CD14-positive monocyte (primary cell): ENCODE measurements at regions not wholly inside any gene's neighbourhood (a gene's known extent, or its start where the extent isn't known, plus 50 kb on each side); places are given as distances from the start of the nearest gene placed in this dataset.

Source experiments
- DNase-seq, 3 donors: peaks; one replicate each; pipeline ENCODE4 v3.0.0-alpha.2; 2011 to 2022
- H2AFZ ChIP-seq: 2 replicates; pipeline ENCODE4 v1.6.0; 2012; ENCODE audit warnings: mild to moderate bottlenecking, low read depth, low read length, inconsistent platforms; ENCODE audit not compliant: insufficient read depth, poor library complexity, severe bottlenecking
- H3K27ac ChIP-seq, 2 donors: 1 replicate in 1 of 2; 2 replicates in 1 of 2; pipeline ENCODE4 v1.5.1; 2012 to 2013; ENCODE audit warnings: low read length in 2 of 2, control low read depth in 1 of 2, inconsistent platforms in 1 of 2, low read depth in 1 of 2, mild to moderate bottlenecking in 1 of 2
- H3K27me3 ChIP-seq, 2 donors: one replicate each; pipeline versions ENCODE4 v1.6.0 to v1.6.1; 2011 to 2013; ENCODE audit warnings: low read length in 2 of 2; ENCODE audit not compliant: control insufficient read depth in 2 of 2, insufficient read depth in 2 of 2
- H3K36me3 ChIP-seq, 2 donors: replicated peaks in 1 of 2; 1 replicate in 1 of 2; 2 replicates in 1 of 2; pipeline versions ENCODE4 v1.5.1 to v1.6.1; 2012 to 2013; ENCODE audit warnings: low read length in 2 of 2, control low read depth in 1 of 2, inconsistent platforms in 1 of 2, mild to moderate bottlenecking in 1 of 2; ENCODE audit not compliant: insufficient read depth in 2 of 2, control insufficient read depth in 1 of 2
- H3K4me1 ChIP-seq, 2 donors: 1 replicate in 1 of 2; 2 replicates in 1 of 2; pipeline versions ENCODE4 v1.5.1 to v1.6.1; 2012 to 2013; ENCODE audit warnings: low read length in 2 of 2, control low read depth in 1 of 2, inconsistent platforms in 1 of 2, mild to moderate bottlenecking in 1 of 2, moderate library complexity in 1 of 2; ENCODE audit not compliant: insufficient read depth in 2 of 2, control insufficient read depth in 1 of 2
- H3K4me2 ChIP-seq: replicated peaks from 2 replicates; pipeline ENCODE3; 2012; ENCODE audit warnings: low read length, moderate library complexity, mild to moderate bottlenecking; ENCODE audit not compliant: poor library complexity, severe bottlenecking; ENCODE audit errors: extremely low read depth
- H3K4me3 ChIP-seq, 3 experiments: fragments of 200-600 bp in 1 of 3; sonication (generic) in 1 of 3; replicated peaks in 1 of 3; 1 replicate in 2 of 3; 2 replicates in 1 of 3; pipeline ENCODE4 v1.5.1; 2011 to 2013; ENCODE audit warnings: low read length in 3 of 3, mild to moderate bottlenecking in 3 of 3, control low read depth in 2 of 3, low read depth in 2 of 3, inconsistent platforms in 1 of 3, moderate library complexity in 1 of 3
- H3K79me2 ChIP-seq: 2 replicates; pipeline ENCODE4 v1.6.0; 2012; ENCODE audit warnings: mild to moderate bottlenecking, control low read depth, inconsistent platforms, low read length, moderate library complexity; ENCODE audit not compliant: insufficient read depth
- H3K9ac ChIP-seq: 2 replicates; pipeline ENCODE4 v1.6.0; 2017; ENCODE audit warnings: low read length, mild to moderate bottlenecking; ENCODE audit not compliant: insufficient read depth, poor library complexity, severe bottlenecking
- H3K9me3 ChIP-seq, 2 donors: replicated peaks in 1 of 2; 1 replicate in 1 of 2; 2 replicates in 1 of 2; pipeline versions ENCODE4 v1.5.1 to v1.6.1; 2012 to 2013; ENCODE audit warnings: low read length in 2 of 2, control low read depth in 1 of 2; ENCODE audit not compliant: control insufficient read depth in 1 of 2, insufficient read depth in 1 of 2
- H4K20me1 ChIP-seq: 2 replicates; pipeline ENCODE4 v1.6.0; 2012; ENCODE audit warnings: mild to moderate bottlenecking, low read length, control low read depth, moderate library complexity; ENCODE audit not compliant: insufficient read depth
- H3K27ac Mint-ChIP-seq, 7 donors: one replicate each; pipeline ENCODE4 v1.8.0; 2020; ENCODE audit warnings: mild to moderate bottlenecking in 7 of 7, mixed read lengths in 7 of 7, moderate library complexity in 6 of 7, inconsistent platforms in 2 of 7
- H3K27me3 Mint-ChIP-seq, 3 donors: one replicate each; pipeline ENCODE4 v1.8.0; 2021 to 2022; ENCODE audit warnings: low read depth in 3 of 3, mild to moderate bottlenecking in 3 of 3, mixed read lengths in 3 of 3, moderate library complexity in 3 of 3, inconsistent platforms in 1 of 3
- H3K36me3 Mint-ChIP-seq, 2 donors: one replicate each; pipeline ENCODE4 v1.8.0; 2020; ENCODE audit warnings: mixed read lengths in 2 of 2, inconsistent platforms in 1 of 2, mild to moderate bottlenecking in 1 of 2
- H3K4me1 Mint-ChIP-seq: one replicate; pipeline ENCODE4 v1.8.0; 2020; ENCODE audit warnings: mild to moderate bottlenecking, mixed read lengths
- H3K4me3 Mint-ChIP-seq, 2 donors: one replicate each; pipeline ENCODE4 v1.8.0; 2020; ENCODE audit warnings: mild to moderate bottlenecking in 2 of 2, mixed read lengths in 2 of 2, moderate library complexity in 1 of 2
- H3K9me3 Mint-ChIP-seq, 7 donors: one replicate each; pipeline ENCODE4 v1.8.0; 2020 to 2022; ENCODE audit warnings: mixed read lengths in 7 of 7, mild to moderate bottlenecking in 6 of 7, moderate library complexity in 6 of 7, inconsistent platforms in 2 of 7
- WGBS: methylation state at CpG from one replicate; pipeline ENCODE4 v1.1.5; 2013; ENCODE audit warnings: missing lambda C conversion rate; ENCODE audit not compliant: insufficient coverage; 5-methylcytosine and 5-hydroxymethylcytosine counted together
- intact Hi-C, 2 donors: fragments of 100-400 bp; cut with micrococcal nuclease; formaldehyde crosslinking; loops; one replicate each; pipeline versions ENCODE4 v1.15.0 to v1.15.1; 2023
- TF ChIP-seq, protein P1 (sequence below): fragments of 200-600 bp; IDR thresholded peaks from one replicate; pipeline ENCODE4 v1.8.0; 2022; ENCODE audit warnings: antibody characterized with exemption, mild to moderate bottlenecking

GRCh38 chr5:118687661-118688621 is 300.4 kb downstream of the DTWD2 start:
- Mint-ChIP-seq H3K9me3 (peaks cover 0 to 3% (median under 1%) of the 10 kb centered on the region in 7 donors), H3K27ac (peak overlapping the region in 1 of 7 donors; percentile 24), H3K4me1 (no peaks in the 10 kb centered on the region), H3K36me3 (no peaks in the 10 kb centered on the region), H3K4me3 (no peak overlapping the region), H3K27me3 (no peaks in the 10 kb centered on the region)
- Histone ChIP-seq H3K79me2 (no peaks in the 10 kb centered on the region), H3K9ac (no peak overlapping the region), H2AFZ (no peak overlapping the region), H3K4me2 (no peak overlapping the region), H4K20me1 (no peaks in the 10 kb centered on the region), H3K27me3 (no peaks in the 10 kb centered on the region), H3K36me3 (no peaks in the 10 kb centered on the region), H3K4me1 (no peaks in the 10 kb centered on the region), H3K27ac (no peak overlapping the region), H3K9me3 (peaks cover 0 to 4% of the 10 kb centered on the region in 2 donors), H3K4me3 (no peak overlapping the region)
- TF ChIP-seq, protein P1, sequence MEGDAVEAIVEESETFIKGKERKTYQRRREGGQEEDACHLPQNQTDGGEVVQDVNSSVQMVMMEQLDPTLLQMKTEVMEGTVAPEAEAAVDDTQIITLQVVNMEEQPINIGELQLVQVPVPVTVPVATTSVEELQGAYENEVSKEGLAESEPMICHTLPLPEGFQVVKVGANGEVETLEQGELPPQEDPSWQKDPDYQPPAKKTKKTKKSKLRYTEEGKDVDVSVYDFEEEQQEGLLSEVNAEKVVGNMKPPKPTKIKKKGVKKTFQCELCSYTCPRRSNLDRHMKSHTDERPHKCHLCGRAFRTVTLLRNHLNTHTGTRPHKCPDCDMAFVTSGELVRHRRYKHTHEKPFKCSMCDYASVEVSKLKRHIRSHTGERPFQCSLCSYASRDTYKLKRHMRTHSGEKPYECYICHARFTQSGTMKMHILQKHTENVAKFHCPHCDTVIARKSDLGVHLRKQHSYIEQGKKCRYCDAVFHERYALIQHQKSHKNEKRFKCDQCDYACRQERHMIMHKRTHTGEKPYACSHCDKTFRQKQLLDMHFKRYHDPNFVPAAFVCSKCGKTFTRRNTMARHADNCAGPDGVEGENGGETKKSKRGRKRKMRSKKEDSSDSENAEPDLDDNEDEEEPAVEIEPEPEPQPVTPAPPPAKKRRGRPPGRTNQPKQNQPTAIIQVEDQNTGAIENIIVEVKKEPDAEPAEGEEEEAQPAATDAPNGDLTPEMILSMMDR: no peak
- intact Hi-C loops: no loop called here
- WGBS: 100% methylated on average over 2 of the region's 5 CpGs
- no peak for DNase-seq

GRCh38 chr5:118687100-118687499 is 301.2 kb downstream of the DTWD2 start:
- no peaks in the 10 kb centered on the region for H3K27me3 ChIP-seq
- no peak overlapping the region for H3K27ac ChIP-seq
- H3K9me3 Mint-ChIP-seq: peaks cover 0 to 3% (median 0%) of the 10 kb centered on the region in 7 donors
- no peaks in the 10 kb centered on the region for H3K4me1 Mint-ChIP-seq
- no peak overlapping the region for H3K4me3 ChIP-seq
- TF ChIP-seq, protein P1: no peak
- H3K9me3 ChIP-seq: peaks cover 0 to 4% of the 10 kb centered on the region in 2 donors
- peak overlapping the region in 1 of 7 donors; percentile 55 for H3K27ac Mint-ChIP-seq
- no peaks in the 10 kb centered on the region for H3K36me3 ChIP-seq
- no peaks in the 10 kb centered on the region for H3K27me3 Mint-ChIP-seq
- no peaks in the 10 kb centered on the region for H3K36me3 Mint-ChIP-seq
- intact Hi-C loops: no loop called here
- DNase-seq: no peak
- H3K9ac ChIP-seq: no peak overlapping the region
- no peak overlapping the region for H3K4me3 Mint-ChIP-seq
- no peaks in the 10 kb centered on the region for H4K20me1 ChIP-seq
- no peaks in the 10 kb centered on the region for H3K4me1 ChIP-seq
- H2AFZ ChIP-seq: no peak overlapping the region
- WGBS: 83% methylated on average over 1 of the region's 1 CpG
- H3K4me2 ChIP-seq: no peak overlapping the region
- no peaks in the 10 kb centered on the region for H3K79me2 ChIP-seq
